HG02870 (cell line): ENCODE measurements at regions not wholly inside any gene's neighbourhood (a gene's known extent, or its start where the extent isn't known, plus 50 kb on each side); places are given as distances from the start of the nearest gene placed in this dataset.
A peak's percentile ranks its signal among the peaks of the same experiment; 100 is the strongest.

Experiments used
- ATAC-seq: cut with Tn5 transposase; IDR thresholded peaks from one replicate; pipeline ENCODE4 v1.9.1; 2021; ENCODE audit warnings: mild to moderate bottlenecking, moderate library complexity; ENCODE audit not compliant: unreplicated experiment

DNA sequence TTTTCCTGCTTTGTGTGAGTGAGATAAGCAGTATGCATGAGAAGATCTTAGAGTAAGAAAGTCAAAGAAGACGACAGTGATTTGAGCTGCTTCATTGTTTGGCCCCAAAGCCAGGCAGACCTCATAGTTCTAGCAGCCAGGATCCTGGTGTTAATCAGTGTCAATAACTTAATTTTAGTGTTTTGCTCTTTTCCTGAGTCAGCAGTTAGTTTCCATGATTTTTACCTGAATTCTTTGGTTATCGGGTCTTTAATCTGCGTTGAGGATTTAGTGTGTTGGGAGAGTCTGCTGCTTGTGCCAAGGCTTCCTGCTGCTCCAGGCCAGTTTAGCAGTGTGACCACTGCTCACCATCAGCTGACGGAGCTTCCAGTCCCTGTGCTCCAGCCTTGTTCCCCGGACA, 241.6 kb upstream of the SOX5 start:
- ATAC-seq: no peak

DNA sequence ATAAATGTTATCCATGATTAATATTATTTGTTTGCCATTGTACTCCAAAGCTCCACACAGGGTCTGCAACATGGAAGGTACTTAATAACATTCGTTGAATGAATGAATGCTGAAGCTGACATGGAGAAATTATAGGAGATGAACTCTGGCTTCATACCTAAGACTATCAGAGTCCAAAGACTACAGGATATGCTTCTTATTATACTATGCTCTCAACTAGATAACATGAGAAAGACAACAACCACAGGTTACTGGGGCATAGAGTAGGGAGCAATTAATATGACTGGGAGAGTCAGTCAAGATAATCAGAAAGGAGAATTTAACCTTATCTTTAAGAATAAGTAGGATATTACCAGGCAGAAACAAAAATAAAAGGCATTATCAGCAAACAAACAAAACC, 236.3 kb upstream of the SOX5 start:
- no peak for ATAC-seq

DNA sequence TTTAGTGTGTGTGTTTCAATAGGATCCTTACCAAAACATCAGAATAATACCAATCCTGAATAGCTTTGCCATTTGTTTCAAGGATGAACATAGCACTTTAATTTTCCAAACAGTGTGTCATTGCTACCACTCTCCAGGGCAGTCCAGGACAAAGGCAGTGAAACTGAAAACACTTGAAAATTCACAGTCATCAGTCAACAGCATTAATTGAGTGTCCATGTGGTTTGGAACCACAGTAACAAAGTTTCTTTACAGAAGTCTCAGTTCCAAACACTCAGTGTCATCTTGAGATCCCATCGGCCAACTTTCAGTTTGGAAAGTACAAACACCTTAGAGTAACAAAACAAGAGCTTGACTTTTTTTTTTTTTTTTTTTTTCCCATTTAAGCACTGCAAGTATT, 228.4 kb upstream of the SOX5 start:
- peak; percentile 84 for ATAC-seq

DNA sequence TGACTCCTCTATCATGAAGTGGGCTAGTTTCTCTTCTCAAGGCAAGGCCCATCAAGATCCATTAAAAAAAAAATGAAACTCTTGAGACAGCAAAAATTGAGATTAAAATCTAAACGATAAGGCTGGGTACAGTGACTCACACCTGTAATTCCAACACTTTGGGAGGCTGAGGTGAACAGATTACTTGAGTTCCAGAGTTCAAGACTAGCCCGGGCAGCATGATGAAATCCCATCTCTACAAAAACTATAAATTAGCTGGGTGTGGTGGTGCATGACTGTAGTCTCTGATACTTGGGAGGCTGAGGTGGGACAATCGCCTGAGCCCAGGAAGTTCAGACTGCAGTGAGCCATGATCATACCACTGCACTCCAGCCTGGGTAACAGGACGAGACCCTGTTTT, 226.5 kb upstream of the SOX5 start:
- no peak for ATAC-seq

DNA sequence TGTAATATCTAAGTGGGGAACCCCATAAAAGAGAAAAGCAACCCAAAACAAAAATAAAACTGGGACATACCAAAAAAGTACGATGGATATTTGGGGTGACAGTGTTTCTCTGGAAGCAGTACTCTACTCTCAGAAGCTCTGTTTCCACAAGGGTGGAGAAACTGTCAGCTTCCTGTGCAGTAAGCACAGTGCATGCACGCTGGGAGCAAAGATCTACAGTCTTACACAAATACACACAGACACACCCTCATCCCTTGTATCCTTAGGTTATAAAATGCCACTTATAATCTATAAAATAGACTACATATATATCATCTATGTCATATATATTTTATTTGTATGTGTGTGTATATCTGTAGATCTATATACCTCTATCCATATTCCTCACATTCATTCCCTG, 225.8 kb upstream of the SOX5 start:
- no peak for ATAC-seq

DNA sequence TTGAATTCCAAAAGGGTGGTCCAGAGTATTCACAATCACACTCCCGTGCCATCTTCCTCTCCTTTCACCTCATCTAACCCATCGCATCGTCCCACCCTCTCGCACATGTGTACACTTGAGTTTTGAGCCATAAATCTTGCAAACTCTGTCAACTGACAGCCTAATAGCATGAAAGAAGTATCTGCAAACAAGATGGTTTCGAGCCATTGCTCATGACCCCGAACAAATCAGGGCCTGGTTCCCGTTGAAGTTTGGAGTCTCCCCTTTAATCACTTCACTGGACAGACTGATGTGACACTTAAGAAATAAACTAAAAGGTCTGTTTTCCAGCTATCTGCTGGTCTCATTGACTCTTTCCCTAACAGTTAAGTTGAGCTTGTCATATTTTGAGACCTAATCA, 223.6 kb upstream of the SOX5 start:
- ATAC-seq: no peak

DNA sequence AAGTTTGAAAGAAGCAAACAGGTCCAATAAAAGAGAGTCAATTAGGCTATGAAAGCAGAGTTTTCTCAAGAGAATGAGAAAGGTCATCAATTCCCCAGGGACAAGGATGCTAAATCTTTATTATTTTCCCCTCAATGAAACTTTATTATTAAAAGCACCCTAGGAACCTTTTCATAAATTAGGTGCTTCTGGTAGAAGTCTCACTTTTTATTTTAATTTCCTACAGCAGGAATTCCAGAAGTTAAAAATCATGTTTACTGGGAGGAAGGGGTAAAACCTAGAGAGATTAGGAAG, 223.2 kb upstream of the SOX5 start:
- no peak for ATAC-seq

DNA sequence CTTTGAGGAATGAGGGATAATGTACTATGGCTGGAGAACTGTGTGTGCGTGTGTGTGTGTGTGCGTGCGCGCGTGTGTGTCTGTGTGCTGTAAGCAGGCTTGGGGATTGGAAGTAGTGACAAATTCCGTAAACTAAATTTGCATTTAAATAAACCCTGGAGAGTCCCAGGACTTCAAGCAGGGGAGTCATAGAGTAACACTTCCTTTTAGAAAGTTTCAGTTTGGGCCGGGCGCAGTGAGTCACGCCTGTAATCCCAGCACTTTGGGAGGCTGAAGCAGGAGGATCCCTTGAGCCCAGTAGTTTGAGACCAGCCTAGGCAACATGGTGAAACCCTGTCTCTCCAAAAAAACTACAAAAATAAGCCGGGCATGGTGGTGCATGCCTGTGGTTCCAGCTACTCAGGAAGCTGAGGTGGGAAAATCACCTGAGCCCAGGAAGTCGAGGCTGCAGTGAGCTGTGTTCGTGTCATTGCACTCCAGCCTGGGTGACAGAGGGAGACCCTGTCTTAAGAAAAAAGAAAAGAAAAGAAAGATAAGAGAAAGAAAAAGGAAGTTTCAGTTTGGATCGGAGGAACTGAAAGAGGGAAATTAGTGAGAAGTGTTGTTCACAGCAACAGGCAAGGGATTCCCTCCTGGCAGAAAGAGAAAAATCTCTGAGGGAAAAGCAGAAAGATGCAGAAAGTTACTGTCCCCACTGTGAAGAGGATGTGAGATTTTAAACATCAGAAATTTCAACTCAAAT, 222.7 kb upstream of the SOX5 start:
- ATAC-seq: peak; percentile 93

DNA sequence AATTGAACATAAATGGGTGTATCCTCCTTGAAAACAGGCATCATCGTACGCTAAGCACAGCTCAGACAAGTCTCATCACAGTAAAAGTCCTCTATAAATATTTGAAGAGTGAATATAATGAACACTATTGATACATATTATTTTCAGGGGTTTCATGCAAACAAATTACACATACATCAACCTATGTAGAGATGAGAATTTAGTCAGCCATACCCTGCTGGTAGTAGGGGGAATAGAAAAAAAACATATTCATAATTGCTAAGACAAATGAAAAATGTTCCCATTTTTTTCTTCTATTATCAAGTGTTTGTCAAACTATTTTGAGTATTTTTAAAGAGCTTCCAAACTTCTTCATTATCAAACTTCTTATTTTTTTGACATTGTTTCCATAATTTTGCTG, 205.6 kb upstream of the SOX5 start:
- no peak for ATAC-seq

DNA sequence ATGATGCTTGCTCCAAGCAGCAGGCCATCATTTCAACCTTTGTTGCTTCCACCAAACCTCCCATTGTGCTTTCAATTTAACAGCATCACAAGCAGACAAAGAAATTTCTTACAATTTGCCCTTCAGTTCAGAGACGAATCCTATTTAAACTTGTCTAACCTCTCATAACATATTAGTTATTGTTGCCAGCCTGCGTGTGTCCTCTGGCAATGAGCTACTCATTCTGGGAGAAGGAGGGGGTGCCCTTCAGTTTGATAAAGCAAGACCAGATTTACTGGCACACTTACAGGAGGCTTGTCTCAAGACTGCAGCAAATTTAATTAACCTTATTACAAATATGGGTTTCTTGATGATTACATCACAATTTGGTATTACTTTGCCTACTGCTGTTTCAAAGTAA, 203.6 kb upstream of the SOX5 start:
- no peak for ATAC-seq

DNA sequence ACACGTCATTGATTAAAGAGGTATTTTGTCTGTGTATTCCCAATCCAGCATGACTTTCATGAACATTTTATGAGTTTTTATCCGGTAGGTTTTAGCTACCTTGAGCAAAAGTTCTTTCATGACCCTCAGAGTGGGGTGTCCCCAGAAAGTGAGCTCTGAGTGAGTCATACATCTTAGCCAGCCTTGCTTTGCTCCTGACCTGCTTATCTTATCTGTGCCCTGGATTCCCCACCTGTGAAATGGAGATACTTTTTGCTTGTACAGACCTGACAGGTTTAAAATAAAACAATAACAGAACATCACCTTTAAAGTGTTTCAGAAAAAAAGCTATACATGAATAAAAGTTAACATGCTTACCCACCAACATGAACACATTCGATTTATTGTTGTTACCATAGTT, 202.8 kb upstream of the SOX5 start:
- no peak for ATAC-seq

DNA sequence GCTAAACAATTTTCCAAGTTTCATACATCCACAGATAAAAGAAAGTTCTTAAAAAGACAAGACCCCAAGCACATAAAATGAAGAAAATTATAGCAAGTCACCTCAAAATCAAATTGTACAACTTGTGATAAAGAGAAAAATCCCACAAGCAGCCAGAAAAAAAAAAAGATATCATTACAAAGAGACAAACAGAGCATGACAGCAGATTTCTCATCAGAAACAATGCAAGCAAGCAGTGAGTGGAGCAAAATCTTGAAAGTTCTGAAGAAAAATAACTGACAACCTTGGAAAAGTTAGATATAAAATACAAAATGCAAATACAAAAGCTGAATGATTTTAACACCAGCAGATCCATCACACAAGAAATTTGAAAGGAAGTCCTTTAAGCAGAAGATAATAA, 194.5 kb upstream of the SOX5 start:
- ATAC-seq: no peak

DNA sequence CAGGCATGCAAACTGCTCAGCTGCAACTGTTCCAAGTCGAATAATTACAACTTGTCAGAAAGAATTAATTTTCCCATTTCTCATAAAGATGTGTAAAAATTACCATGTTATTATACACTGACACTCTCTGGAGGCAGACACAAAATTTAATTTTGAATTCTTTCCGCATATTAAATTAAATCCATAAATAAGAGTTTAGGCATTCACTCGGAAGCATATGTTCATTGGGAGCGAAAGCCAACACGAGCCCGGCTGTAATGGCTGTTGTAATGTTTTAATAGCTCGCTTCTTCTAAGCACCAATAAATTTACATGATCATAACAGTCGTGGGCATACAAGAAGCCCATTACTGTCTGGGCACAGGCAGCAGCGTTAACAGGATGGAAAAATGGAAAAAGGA, 189.6 kb upstream of the SOX5 start:
- no peak for ATAC-seq

DNA sequence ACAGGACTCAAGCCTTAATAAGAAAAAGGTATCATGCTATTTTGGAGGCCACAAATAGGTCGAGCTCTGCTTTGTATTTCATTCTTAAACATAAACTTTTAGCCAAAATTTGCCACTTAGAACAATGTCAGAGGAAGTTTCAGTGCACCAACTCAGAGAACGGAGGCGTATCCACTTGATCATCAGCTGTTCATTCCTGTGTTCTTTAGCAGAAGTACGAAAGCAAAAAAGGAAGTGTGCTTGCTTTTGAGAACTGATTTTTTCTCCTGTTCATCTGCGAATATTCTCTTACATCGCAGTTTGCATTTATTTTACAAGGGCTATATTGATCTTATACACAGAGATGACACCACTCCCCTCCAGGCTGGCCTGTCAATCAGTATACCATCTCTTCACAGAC, 188.6 kb upstream of the SOX5 start:
- ATAC-seq: no peak

DNA sequence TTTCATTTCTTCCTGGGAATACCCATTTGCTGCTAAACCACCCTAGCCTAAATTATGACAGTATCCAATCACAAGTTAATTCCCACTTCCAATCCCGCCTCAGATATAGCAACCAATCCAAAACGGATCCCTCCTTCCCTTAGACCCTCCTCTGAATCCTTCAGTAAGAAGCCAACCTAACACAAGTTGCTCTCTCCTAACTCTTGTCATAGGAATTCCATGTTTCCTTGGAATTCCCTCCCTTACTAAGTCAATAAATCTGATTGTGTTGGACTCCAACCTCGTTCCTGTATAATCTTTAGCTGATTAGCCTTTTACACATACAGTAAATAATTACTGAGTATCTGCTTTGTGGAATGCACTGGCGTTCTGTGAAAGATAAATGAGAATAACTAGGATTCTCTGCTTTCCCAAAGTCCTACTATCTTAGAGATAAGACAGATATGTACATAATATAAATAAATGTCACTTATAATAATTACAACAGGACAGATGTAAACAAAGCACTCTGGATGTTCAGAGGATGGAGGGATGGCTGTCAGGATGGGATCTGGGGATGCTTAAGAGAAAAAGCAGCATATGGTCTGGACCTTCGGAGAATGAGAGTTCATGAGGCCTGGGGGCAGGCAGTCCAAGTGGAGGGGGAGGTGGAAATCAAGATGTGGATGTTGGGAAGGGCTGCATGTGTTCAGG, 185.8 kb upstream of the SOX5 start:
- no peak for ATAC-seq

DNA sequence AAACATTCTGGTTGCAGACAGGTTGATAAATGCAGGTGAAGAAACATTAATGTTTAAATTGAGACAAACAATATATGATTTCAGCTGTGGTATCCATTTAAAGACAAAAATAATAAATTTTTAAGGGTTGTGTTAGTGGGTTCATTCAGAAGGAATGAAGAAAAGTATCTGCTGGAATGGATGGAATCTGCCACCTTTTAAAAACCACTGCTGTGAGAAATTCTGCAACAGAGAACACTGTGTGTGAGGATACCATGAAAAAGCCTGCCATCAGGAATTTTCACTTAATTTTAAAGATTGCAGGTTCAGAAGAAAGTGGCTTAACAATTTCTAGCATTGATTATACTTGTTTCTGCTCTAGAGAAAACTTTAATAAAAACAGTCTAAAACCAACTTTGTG, 184.6 kb upstream of the SOX5 start:
- ATAC-seq: no peak

DNA sequence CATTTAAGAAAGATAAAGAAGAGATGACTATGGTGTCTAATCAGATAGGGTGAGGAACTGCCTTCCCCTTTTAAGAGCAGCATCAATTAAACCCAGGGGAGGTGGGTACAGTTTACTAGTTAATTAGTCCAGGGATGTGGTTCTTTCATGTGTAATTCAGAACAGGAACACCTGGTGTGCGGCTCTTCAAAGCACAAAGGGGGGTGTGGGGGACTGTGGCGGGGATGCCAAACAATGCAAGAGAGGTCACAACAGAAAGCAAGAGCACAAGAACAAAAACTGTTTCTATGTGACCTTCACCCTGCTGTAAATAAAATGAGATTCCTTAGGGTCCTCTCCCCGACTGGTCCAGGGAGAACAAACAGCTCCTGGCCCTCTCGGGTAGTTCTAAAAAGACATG, 183.9 kb upstream of the SOX5 start:
- no peak for ATAC-seq

DNA sequence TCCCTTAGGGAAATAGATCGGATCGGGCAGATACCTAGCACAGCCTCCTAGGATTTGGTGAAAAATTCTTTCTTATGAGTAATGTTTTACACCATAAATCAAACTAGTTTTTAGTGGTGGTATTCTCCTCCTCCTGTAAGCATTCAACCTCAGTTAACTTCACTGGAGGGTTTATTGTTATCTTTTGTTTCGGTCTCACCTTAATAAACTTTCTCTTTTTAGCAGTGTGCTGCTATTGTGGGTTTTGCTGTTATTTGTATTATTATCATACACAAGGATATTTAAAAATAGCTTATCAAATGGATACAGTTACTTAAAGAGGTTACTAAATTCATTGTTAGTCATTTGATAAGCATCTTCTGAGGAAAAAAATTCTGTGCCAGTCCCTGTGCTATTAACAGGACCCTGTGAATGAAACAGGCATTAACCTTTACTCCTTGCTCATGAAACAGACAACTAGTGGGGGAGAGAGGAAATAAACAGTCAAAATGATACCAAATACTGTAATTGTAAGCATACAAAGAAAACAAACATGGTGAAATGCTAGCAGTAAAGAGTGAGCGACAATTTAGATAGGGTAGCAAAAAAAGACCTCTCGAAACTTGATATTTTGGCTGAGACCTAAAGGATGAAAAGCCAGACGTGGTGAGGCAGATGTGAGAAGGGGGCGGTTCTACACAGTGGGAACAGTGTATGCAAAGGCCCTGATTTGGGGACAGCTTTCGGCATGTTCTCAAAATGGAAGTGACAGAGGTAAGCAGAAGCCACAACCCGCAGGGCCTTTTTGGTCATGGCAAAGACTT, 178.7 kb upstream of the SOX5 start:
- ATAC-seq: peak; percentile 98

DNA sequence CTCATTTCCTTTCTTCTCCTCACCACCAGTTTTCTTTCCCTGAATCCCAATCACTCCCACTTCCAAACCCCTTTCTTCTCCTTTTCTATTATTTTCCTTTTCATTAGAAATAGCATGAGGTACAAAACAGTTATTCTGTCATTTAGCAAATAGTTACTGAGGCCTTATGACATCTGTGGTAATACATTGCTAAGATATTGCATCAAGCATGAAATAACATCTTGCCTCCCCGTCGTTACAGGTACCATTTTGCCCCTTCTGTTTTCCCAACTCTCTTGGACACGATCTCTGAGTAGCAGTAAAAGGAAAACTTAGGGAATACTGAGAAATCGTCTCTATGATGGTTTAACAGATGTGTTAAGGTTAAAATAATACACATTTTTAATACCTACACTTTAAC, 175.8 kb upstream of the SOX5 start:
- no peak for ATAC-seq

DNA sequence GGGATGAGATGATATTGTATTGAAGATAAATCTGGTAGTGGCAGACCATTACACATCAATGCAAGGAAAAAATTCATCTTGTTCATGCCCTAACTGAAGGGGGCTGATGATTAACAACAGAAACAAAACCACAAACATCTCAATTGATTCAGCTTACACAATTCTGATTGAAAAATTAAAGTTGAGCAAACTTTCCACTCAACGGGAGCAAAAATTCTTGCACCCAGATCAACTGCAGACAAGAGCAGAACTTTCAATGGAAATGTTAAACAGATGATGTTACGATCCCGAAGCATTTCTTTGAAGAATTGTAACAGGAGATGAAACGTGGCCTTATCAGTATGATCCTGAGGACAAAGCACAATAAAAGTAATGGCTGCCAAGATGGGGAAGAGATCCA, 172.4 kb upstream of the SOX5 start:
- no peak for ATAC-seq

DNA sequence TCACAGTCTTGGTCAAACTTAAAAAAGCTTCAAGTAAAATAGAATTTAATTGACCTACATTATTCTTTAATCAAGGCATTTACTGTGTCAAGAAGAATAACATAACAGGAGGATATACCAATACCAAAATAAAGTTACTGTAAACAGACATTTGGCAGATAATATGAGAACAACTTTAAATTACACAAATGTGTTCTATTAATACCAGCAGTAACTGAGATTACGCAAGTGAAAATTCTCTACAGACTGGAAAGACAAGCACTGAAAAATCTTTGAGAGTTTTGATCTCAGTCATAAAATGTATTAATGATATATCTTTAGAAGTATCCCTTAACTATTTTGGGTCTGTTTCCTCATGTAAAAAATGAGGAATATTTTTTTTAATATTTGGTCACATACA, 169.2 kb upstream of the SOX5 start:
- no peak for ATAC-seq

DNA sequence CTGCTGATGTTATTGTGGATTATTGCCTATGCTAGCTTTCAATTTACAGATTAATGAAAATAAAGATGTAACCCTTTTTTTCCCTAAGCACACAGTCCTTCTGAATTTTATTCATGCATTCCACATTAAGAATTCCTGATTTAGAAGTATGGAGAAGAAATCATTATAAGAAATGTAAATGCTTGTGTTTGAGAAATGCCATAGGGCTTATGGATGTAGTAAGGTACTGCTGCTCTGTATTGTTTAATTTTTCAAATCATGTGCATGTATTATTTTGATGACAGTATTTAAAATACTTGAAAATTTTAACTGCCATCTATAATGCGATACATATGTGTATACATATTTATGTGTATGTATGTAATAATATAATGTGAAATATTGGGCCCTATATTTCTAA, 167.1 kb upstream of the SOX5 start:
- ATAC-seq: no peak
